HG03558 (cell line): ENCODE measurements at regions not wholly inside any gene's neighbourhood (a gene's known extent, or its start where the extent isn't known, plus 50 kb on each side); places are given as distances from the start of the nearest gene placed in this dataset.

Source experiments
- ATAC-seq: cut with Tn5 transposase; IDR thresholded peaks from one replicate; pipeline ENCODE4 v1.9.1; 2021; ENCODE audit warnings: moderate number of reproducible peaks; ENCODE audit not compliant: unreplicated experiment; ENCODE audit errors: extremely low read depth

GRCh38 chr12:45585522-45586230 is 143.8 kb upstream of the ARID2 start:
- no peak for ATAC-seq

GRCh38 chr12:45586486-45586885 is 143.0 kb upstream of the ARID2 start:
- ATAC-seq: no peak

GRCh38 chr12:45587012-45587411 is 142.5 kb upstream of the ARID2 start:
- ATAC-seq: no peak

GRCh38 chr12:45587877-45588533 is 141.5 kb upstream of the ARID2 start:
- ATAC-seq: no peak

GRCh38 chr12:45590646-45591045 is 138.9 kb upstream of the ARID2 start:
- ATAC-seq: no peak

- no peak for ATAC-seq
Measured at GRCh38 chr12:45591635-45592034, 137.9 kb upstream of the ARID2 start.

GRCh38 chr12:45596366-45596765 is 133.1 kb upstream of the ARID2 start:
- ATAC-seq: no peak

- ATAC-seq: no peak
Measured at GRCh38 chr12:45598336-45598735, 131.2 kb upstream of the ARID2 start.

GRCh38 chr12:45598761-45599160 is 130.7 kb upstream of the ARID2 start:
- ATAC-seq: no peak

- no peak for ATAC-seq
Measured at GRCh38 chr12:45599196-45599595, 130.3 kb upstream of the ARID2 start.

- ATAC-seq: no peak
Measured at GRCh38 chr12:45601390-45601789, 128.1 kb upstream of the ARID2 start.

GRCh38 chr12:45601888-45602287 is 127.6 kb upstream of the ARID2 start:
- no peak for ATAC-seq

- no peak for ATAC-seq
Measured at GRCh38 chr12:45605624-45606023, 123.9 kb upstream of the ARID2 start.

- ATAC-seq: no peak
Measured at GRCh38 chr12:45611061-45611460, 118.4 kb upstream of the ARID2 start.

- ATAC-seq: no peak
Measured at GRCh38 chr12:45611495-45611894, 118.0 kb upstream of the ARID2 start.

- ATAC-seq: no peak
Measured at GRCh38 chr12:45612044-45612794, 117.3 kb upstream of the ARID2 start.

GRCh38 chr12:45613296-45613695 is 116.2 kb upstream of the ARID2 start:
- ATAC-seq: no peak

GRCh38 chr12:45613855-45614254 is 115.7 kb upstream of the ARID2 start:
- ATAC-seq: no peak

- no peak for ATAC-seq
Measured at GRCh38 chr12:45615268-45615667, 114.2 kb upstream of the ARID2 start.

GRCh38 chr12:45619736-45620135 is 109.8 kb upstream of the ARID2 start:
- ATAC-seq: no peak

- no peak for ATAC-seq
Measured at GRCh38 chr12:45621703-45622102, 107.8 kb upstream of the ARID2 start.
